Endodermal cell (in vitro differentiated cells): ENCODE measurements at regions not wholly inside any gene's neighbourhood (a gene's known extent, or its start where the extent isn't known, plus 50 kb on each side); places are given as distances from the start of the nearest gene placed in this dataset.
A peak's percentile ranks its signal among the peaks of the same experiment; 100 is the strongest.

Source experiments
- DNase-seq: peaks from one replicate; pipeline ENCODE4 v3.0.0-alpha.2; 2017
- H3K27ac ChIP-seq: 2 replicates; pipeline ENCODE4 v1.5.1; 2013; ENCODE audit warnings: mild to moderate bottlenecking, low read depth, low read length, moderate library complexity
- H3K27me3 ChIP-seq: 2 replicates; pipeline ENCODE4 v1.6.1; 2013; ENCODE audit warnings: mild to moderate bottlenecking, low read length, moderate library complexity; ENCODE audit not compliant: insufficient read depth, control insufficient read depth, poor library complexity, severe bottlenecking
- H3K36me3 ChIP-seq: 2 replicates; pipeline ENCODE4 v1.7.0; 2013; ENCODE audit warnings: mild to moderate bottlenecking, low read length, moderate library complexity; ENCODE audit not compliant: control insufficient read depth, insufficient read depth
- H3K4me1 ChIP-seq: one replicate; pipeline ENCODE4 v1.7.0; 2013; ENCODE audit warnings: low read length; ENCODE audit not compliant: control insufficient read depth, insufficient read depth
- H3K4me3 ChIP-seq: 2 replicates; pipeline ENCODE4 v1.5.1; 2013; ENCODE audit warnings: mild to moderate bottlenecking, low read length, moderate library complexity
- H3K9ac ChIP-seq: 2 replicates; pipeline ENCODE4 v1.6.1; 2013; ENCODE audit warnings: mild to moderate bottlenecking, low read length, moderate library complexity; ENCODE audit not compliant: poor library complexity, severe bottlenecking; ENCODE audit errors: extremely low read depth
- H3K9me3 ChIP-seq: 2 replicates; pipeline ENCODE4 v1.6.1; 2013; ENCODE audit warnings: mild to moderate bottlenecking, low read length, moderate library complexity; ENCODE audit not compliant: control insufficient read depth
- H3K27ac Mint-ChIP-seq: 2 replicates; pipeline ENCODE4 v1.8.0; 2020; ENCODE audit warnings: mixed read lengths
- H3K27me3 Mint-ChIP-seq: 2 replicates; pipeline ENCODE4 v1.8.0; 2021; ENCODE audit warnings: mild to moderate bottlenecking, mixed read lengths; ENCODE audit not compliant: insufficient read depth
- H3K36me3 Mint-ChIP-seq: 2 replicates; pipeline ENCODE4 v1.8.0; 2020; ENCODE audit warnings: low read depth, mixed read lengths
- H3K4me1 Mint-ChIP-seq: 2 replicates; pipeline ENCODE4 v1.8.0; 2020; ENCODE audit warnings: mixed read lengths
- H3K4me3 Mint-ChIP-seq: 2 replicates; pipeline ENCODE4 v1.8.0; 2020; ENCODE audit warnings: mild to moderate bottlenecking, moderate library complexity, mixed read lengths
- H3K9me3 Mint-ChIP-seq: 2 replicates; pipeline ENCODE4 v1.8.0; 2020; ENCODE audit warnings: mild to moderate bottlenecking, mixed read lengths
- CTCF ChIP-seq: fragments of 200-600 bp; sonication (generic); conservative IDR thresholded peaks from 2 replicates; pipeline ENCODE4 v1.5.0; 2021; ENCODE audit warnings: antibody characterized with exemption, mild to moderate bottlenecking
- whole genome bisulfite sequencing, 2 experiments: methylation state at CpG; one replicate each; pipeline versions ENCODE4 v1.1.5 to v1.1.7; 2013; ENCODE audit warnings: missing lambda C conversion rate in 2 of 2, mixed read lengths in 1 of 2; ENCODE audit not compliant: insufficient coverage in 1 of 2, insufficient read length in 1 of 2; 5-methylcytosine and 5-hydroxymethylcytosine counted together

GRCh38 chr12:114916124-114916523 lies 232.1 kb upstream of the TBX3 start:
- Histone ChIP-seq H3K9me3 (no peaks in the 10 kb centered on the region), H3K27ac (no peak overlapping the region), H3K4me1 (peaks cover 3% of the 10 kb centered on the region), H3K4me3 (no peak overlapping the region), H3K9ac (no peak overlapping the region), H3K27me3 (no peaks in the 10 kb centered on the region), H3K36me3 (no peaks in the 10 kb centered on the region)
- WGBS, 2 experiments, result 91 to 92% methylated on average over 3 of the region's 3 CpGs
- Mint-ChIP-seq H3K4me1 (peaks cover 11% of the 10 kb centered on the region), H3K9me3 (peaks cover 6% of the 10 kb centered on the region), H3K27me3 (peaks cover 3% of the 10 kb centered on the region), H3K36me3 (no peaks in the 10 kb centered on the region), H3K27ac (no peak overlapping the region), H3K4me3 (no peak overlapping the region)
- TF ChIP-seq CTCF, result no peak
- peak; percentile 42 for DNase-seq

- no peaks in the 10 kb centered on the region for H3K36me3 Mint-ChIP-seq
- 86 to 87% methylated on average over 7 to 10 of the region's 10 CpGs for WGBS, 2 experiments
- no peak overlapping the region for H3K27ac ChIP-seq
- H3K36me3 ChIP-seq, result no peaks in the 10 kb centered on the region
- no peak overlapping the region for H3K27ac Mint-ChIP-seq
- no peaks in the 10 kb centered on the region for H3K4me1 ChIP-seq
- no peaks in the 10 kb centered on the region for H3K9me3 ChIP-seq
- DNase-seq, result peak; percentile 33
- H3K27me3 Mint-ChIP-seq, result peaks cover 7% of the 10 kb centered on the region
- no peak overlapping the region for H3K4me3 ChIP-seq
- H3K27me3 ChIP-seq, result no peaks in the 10 kb centered on the region
- H3K9me3 Mint-ChIP-seq, result peaks cover 6% of the 10 kb centered on the region
- H3K4me3 Mint-ChIP-seq, result no peak overlapping the region
- TF ChIP-seq CTCF, result no peak
- H3K4me1 Mint-ChIP-seq, result peaks cover 7% of the 10 kb centered on the region
- no peak overlapping the region for H3K9ac ChIP-seq
Observed at GRCh38 chr12:114913871-114914801, 230.2 kb upstream of the TBX3 start.

GRCh38 chr12:114912811-114913210 lies 228.8 kb upstream of the TBX3 start:
- no peak overlapping the region for H3K4me3 Mint-ChIP-seq
- H3K4me3 ChIP-seq, result no peak overlapping the region
- no peak for TF ChIP-seq CTCF
- H3K27me3 Mint-ChIP-seq, result peaks cover 6% of the 10 kb centered on the region
- H3K36me3 Mint-ChIP-seq, result no peaks in the 10 kb centered on the region
- H3K36me3 ChIP-seq, result no peaks in the 10 kb centered on the region
- 71% methylated on average over 1 of the region's 1 CpG; no CpG with 5 or more reads in 1 of the 2 experiments for WGBS, 2 experiments
- H3K27ac ChIP-seq, result no peak overlapping the region
- peaks cover under 1% of the 10 kb centered on the region for H3K9me3 Mint-ChIP-seq
- no peaks in the 10 kb centered on the region for H3K4me1 ChIP-seq
- no peak overlapping the region for H3K27ac Mint-ChIP-seq
- H3K9ac ChIP-seq, result no peak overlapping the region
- DNase-seq, result no peak
- H3K27me3 ChIP-seq, result no peaks in the 10 kb centered on the region
- peaks cover 7% of the 10 kb centered on the region for H3K4me1 Mint-ChIP-seq
- no peaks in the 10 kb centered on the region for H3K9me3 ChIP-seq
